ENCODE measurements at regions not wholly inside any gene's neighbourhood (a gene's known extent, or its start where the extent isn't known, plus 50 kb on each side); places are given as distances from the start of the nearest gene placed in this dataset.

DNA sequence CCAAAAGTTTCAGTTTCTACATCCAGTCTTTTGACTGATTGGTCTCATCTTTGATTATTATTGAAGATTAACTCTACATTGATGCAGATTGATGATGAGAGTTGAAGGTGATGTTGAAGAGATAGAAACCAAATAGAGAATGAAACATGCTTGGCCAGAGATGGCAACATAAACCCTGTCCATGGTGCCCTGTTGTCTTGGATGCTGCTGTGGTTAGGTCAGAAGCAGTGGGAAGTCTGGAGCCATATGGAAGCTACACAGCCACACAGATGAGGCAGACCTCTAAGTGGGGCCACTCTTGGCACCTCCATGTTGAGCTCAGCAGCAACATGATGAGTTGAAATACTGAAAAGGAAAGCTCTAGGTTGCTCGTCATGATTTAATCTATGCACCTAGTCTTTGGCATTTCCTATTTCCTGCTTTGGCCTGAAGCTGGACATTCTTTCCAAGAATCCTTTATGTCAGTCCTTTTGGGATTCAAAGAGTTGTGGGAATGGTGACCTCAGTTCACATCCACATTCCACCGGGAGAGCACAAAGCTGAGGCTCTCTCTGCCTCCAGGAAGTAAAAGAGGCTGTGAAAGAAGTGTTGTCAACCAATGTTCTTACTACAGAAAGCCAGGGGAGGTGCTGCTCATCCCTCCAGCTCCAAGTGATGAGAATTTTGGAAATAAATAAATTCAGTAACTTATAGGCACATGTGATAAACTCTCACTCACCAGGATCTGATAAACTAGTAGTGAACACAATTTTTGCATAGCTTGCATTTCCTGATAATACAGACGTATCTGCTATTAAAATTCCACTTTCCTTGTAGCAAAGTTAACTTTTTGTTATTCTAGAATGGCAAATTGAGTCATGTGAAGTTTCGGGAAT lies 127.7 kb upstream of the MAF start:
- DNase-seq, result no peak

DNA sequence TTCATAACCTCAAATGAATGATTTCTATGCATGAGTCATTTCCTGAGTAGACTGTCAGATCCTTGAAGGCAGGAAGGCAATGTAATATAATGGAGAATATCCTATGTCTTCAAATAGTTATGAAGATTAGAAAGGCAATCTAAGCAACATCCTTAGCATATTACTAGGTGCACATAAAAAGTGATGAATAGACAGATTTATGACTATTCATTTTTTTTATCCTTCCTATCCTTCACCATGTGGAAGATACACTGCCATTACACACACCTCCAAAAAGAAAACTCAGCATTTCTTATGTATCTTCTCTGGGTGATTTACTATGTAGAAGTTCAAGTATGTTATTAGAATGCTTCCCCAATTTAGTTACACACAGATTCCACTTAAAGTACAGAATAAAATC lies 126.4 kb upstream of the MAF start:
- no peak for DNase-seq

DNA sequence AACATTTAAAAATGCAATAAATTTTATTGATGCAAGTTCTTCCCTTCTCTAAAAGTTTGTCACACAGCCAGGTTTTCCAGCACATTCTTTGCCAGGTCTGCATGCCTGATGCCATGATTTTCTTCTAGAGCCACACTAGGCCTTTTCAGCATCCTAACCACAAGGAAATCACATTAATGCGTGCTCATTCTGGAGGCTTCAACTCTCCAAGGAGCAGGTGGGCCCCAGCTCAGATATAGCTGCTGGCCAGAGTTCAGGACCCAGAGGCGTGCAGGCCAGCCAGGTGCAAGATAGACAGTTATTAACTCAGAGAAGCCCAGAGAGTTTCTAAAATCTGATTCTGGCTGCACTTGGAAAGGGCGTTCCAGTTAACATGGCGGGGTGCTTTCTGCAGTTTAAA lies 124.5 kb upstream of the MAF start:
- no peak for DNase-seq

DNA sequence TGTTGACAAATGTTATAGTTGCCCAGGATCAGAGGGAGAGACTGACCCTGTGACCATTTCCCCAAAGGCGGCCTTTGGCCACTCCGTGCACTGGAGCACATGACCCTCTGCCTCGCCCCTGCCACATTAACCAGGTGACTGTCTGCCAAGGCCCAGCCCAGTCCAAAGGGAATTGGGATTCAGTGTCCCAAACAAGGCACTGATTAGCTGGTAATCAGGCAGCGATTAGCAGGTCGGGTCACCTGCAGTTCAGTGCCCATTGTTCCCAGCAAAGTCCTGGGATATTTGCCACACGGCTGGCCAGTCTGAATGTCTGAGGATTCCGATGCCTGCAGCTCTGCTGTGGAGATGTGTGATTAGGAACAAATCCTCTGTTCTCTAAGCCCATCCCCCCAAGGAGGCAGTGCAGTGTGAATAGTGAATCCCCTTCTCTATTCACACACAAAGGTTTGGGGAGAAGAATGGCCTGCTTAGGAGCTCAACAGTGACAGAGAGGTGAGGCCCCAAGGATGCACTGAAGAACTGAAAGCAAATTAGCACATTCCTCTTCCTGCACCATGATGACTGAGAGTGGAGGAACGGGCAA lies 123.1 kb upstream of the MAF start:
- no peak for DNase-seq

DNA sequence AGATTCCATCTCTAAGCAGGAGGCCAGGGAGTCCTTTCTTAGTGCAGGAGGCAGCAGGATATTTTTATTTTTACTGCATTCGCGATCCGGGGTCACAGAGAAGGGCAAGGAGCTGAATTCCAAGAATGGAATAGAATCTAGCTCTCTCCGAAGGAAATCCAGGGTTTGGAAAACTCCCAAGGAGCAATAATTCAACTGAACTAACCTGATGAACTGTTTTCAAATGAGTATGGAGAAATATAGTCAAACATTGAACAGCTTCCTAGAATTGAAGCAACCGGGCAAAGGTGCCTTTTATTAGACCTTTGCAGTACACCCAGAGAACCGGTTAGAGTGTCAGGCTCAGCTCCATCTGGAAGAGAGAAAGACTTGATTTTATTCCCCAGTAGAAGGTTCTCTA lies 120.7 kb upstream of the MAF start:
- DNase-seq, result no peak

DNA sequence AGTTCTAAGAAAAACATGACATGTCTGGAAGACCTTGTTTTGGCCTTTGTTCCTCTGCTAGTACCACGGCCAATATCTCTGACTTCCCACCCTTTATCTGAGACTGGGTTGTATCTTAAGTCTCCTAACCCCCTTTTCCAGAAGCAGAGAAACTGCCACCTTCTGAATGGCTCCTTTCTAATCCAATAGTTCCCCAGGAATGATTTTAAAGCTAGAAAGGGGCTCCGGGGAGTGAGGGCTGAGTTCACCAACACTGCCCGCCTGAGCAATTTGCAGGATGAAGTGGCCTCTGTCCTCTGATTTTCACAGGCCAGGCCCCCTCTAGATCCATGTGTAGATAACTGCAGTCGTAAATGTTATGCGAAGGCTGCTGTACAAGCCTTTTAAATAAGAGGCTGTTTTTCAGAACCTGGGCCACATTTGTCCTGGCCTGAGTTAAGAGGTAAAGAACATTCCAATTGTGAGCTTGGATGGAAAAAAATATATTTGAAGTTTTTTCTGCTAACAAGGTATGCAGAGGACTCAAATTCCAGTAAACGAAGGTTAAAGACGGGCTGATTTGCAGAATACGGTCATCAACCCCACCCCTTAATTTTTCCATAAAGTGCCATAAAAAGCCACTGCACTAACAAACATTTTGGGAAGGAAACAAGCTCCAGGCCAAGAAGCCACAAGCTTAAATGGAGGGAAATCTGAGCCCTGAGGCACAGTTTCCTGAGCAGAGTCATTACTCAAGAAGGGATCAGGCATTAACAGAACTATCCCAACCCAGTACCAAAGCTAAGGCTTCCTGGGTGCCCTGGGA lies 117.0 kb upstream of the MAF start:
- DNase-seq, result no peak

DNA sequence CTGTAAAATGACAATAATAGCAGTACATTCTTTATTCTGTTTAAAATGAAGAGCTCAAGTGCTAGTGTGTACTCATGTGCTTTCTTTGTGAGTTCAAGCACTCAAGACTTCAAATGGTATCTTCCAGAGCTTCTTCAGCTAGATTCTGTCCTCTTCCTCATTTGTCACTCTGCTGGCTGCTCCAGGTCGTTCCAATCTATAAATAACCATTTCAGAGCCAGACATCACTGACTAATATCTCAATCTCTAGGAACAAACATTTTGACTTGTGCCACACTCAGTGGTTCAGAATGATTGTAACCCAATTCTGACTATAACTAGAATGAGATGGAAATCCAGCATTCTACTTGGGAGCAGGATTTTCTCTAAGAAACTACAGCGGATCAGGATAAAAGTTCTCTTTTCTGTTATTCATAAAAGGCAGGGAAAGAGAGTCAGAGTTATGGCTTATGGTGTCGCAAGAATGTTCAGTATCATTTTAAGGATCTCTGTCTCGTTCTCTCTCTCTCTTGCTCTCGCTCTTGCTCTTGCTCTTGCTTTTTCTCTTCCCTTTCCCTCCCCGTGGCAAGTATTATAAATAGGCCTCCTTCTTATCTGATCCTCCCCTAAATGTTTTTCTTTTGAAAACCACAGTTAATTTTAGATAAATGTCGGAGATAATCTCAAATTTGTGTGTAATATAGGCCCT lies 116.3 kb upstream of the MAF start:
- no peak for DNase-seq

DNA sequence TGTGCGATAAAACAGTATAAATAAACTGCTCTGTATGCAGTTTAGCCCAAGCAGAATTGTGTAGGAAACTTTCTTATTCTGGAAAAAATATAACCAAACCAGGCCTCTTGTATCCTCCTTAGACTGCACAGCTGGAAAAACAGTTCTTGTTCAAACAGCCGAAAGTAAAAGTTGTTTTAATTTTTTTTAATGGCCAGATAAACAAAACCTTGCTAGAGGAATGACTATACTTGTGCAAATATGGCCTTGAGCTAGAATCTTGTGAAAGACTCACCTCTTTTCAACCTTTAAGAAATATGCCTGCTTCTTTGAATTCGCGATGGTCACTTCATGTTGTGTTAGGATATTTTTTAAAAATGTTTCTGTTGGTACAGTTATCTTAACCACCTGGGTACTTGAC lies 114.5 kb upstream of the MAF start:
- DNase-seq, result no peak

DNA sequence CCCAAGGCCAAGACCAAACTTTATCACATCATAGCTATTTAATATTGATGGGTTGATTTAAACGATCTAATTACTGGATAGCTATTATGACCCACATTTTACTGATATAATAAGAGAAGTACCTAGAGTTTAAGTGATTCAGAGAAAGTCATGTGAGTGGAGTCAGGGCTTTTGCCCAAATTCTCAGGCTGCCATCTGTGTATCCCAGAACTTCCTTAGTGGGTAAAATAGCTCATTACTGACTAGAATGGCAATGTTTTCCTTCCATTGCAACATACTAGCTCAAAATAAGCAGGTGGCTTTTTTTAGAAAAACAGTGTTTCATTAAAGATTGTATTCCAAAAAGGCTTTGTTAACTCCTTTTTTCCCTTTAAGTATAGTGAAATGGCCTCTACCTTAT lies 113.9 kb upstream of the MAF start:
- DNase-seq, result no peak

DNA sequence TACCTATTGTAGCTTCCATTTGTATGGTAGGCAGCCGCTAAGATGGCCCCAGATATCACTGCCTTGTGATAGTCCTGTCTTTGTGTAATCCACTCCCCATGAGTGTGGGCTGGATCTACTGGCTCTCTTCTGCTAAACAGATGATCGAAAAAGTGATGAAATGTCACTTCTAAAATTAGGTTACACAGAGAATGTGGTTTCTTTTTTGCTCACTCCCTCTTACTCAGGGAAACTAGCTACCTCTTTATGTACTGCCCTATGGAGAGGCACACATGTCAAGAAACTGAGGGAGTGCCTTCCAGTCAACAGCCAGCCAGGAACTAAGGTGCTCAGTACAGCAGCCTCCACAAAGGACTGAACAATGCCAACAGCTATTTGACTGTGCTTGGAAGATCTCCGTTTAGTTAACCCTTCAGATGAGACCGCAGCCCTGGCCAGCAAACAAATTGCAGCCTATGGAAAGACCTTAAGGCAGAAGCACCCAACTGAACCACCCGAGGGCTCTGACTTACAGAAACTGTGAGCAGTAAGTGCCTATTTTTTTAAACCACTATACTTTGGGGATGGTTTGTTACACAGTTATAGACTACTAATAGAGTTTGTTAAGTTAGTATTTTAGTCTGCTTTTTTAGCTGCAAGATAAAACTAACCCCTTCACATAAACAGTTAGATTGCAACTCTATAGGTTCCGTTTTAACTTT lies 113.2 kb upstream of the MAF start:
- DNase-seq, result no peak

DNA sequence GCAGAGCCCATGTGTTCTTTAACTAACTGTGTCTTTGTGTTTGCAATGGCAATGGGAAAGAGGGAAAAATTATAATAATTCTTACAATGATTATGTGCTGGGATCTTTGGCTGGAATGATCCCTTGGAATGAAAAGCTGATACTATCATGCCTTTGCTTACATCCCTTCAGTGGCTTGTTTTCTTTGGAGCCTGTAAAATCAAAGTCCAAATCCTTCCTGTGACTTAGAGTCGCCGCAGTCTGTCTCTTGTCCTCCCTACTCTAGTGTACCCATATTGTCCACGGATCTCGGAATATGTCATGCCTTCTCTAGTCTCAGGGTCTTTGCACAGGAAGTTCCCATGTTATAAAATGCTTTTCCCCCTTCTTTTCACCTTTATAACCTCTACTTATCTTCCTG lies 111.7 kb upstream of the MAF start:
- DNase-seq, result no peak

DNA sequence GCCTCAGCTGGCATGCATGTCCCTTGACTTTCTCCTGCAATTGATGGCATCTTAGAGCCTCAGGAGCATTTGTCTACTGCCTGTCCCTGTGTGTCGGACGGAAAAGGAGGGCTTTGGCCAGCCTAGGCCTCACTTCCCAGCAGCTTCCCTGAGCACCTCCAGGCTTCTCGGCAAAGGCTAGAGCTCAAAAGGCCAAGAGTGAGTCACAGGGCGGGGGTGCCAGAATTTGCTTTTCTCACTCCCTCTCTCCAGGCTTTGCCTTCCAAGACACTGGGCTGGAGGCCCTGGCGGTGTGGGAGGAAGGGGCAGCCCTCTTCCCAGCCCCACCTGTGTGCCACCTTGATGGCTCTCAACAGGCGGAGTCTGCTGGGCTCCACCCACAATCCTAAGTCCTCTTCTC lies 107.3 kb upstream of the MAF start:
- no peak for DNase-seq

DNA sequence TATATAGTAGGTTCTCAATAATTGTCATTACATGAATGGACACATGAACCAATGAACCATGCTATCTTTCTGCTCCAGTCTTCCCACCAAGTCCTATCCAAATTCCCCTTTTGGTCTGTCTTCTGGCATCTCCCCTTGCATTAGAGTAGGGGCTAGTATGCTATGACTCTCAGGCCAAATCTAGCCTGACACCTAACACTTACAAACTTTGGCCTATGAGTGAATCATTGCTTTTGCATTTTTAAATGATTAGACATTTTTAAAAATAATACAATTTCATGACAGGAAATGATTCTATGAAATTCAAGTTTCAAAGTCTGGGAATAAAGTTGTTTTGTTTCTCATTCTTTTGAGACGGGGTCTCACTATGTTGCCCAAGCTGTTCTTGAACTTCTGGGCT lies 102.5 kb upstream of the MAF start:
- no peak for DNase-seq

DNA sequence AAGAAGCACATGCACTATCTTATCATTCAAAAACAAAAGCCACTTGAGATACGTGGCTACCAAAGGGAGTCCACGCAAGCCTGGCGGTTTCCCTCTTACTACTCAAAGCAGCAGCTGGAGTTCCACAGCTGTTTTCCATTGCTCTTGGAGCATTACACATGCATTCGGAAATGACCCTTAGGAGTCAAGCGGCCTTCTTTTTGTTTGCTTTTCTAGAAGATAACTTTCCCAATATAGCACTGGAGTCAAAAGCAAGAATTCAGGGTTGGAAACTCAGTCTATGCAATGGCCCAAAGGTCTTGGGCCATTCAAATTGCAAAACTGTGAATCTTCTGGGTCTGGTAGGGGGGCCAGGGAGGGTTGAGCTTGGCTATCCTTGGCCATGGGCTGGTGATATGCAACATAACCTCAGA lies 97.8 kb upstream of the MAF start:
- no peak for DNase-seq

DNA sequence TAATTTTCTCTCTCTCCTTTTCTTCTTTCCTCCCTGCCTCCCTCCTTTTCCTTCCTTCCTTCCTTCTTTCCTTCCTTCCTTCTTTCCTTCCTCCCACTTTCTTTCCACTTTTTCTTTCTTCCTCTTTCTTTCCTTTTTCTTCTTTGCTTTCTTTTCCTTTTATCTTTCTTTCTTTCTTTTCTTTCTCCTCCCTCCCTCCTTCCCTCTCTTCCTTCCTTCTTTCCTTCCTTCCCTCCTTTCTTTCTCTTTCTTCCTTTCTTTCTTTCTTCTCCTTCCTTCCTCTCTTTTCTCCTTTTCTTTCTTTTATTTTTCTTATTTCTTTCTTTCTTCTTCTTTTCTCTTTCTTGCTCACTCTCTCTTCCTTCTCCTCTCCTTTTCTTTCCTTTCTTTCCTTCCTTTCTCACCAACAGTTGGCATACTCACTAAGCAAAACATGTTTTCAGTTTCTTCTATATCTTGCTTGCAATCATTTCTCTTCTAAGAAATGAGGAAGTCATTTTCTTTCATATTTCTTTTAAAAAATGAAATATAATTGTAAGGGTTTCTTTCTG lies 97.1 kb upstream of the MAF start:
- DNase-seq, result no peak

DNA sequence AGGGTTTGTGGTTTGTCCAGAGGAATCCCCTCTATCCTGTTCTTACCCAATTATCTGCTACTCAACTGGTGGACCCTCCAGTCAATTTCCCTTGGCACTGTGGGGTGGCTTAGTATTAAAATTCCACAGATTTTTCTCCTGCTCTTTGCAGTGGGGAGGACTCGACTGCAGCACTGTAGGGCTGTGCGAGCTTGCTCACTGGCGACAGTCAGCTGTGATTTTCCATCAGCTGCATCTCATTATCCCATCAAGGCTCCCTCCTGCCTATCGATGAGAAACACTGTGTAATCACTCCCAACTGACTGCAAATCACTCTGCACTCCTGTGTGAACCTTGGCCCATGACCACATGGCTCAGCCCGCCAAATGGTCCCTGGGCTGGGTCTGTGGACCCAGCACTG lies 90.5 kb upstream of the MAF start:
- no peak for DNase-seq

DNA sequence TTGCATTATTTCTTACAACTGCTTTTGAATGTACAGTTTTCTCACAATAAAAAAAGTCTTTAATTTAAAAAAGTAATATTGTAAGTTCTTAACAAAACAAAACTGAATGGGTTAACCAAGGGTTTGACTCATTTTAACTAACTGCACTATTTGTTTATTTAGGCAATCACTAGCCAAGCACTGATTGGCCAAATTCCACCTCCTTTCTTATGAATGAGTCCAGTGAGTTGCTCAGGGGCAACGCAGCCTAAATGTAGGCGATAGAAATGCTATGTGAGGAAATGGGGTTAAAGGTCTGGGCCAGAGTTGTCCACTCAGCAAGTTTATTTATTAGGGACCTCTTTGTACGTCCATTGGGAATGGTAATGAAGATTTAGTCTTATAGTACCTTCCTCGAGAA lies 89.6 kb upstream of the MAF start:
- DNase-seq, result no peak

DNA sequence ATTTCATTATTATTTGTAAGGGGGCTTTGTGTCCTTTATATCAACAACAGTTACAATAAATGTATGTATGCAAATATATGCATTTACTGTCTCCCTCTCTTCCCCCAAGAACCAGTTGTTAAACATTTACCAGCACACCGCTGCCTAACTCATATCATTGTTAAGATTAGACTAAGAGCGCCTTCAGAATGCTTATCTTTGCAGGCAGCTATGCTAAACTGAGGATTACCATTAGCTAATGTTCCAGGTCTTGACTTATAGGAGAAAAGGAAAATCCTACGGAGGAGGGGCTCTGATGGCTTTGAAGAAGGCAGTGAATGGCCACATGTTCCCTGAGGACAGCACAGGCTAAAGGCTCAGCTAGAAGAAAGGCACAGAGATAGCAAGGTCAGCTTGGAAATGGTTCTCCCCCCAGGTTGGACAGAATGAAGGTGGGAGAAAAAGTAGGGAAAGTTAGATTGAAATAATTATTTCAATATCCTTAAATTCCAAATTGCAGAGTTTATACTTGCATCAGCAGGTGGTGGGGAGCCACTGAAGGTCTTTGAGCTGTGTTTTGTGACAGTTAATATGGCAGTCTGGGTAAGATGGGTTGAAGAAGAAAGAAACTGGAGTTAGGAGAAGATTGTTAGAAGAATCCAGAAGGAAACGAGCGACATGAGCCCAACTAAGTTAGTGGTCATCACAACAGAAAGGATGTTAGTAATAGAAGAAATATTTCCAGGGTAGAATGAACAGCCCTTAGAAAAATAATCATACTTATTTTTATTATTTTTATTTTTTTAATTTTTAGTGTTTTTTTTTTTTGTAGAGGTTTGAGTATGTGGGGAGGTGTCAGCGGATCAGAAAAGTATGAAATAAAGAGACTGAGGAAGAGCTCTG lies 87.0 kb upstream of the MAF start:
- DNase-seq, result no peak

DNA sequence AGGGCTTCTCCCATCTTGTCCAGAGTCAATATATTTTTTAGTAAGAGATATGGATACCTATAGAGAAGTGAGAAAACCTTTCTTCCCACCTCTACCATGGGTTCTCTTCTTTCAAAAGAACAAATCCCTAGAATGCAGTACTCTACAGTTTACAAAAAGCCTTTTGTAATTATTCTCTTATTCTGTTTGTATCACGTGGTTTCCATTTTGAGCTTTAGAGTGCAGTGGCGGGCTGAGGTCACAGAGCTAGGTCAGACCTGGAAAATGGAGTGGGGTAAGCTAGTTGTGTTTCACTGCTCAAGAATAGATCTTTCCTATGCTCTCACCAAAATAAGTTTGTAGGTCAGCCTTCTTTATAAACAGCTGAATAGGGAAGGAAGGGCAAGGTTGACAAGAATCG lies 85.3 kb upstream of the MAF start:
- DNase-seq, result no peak

DNA sequence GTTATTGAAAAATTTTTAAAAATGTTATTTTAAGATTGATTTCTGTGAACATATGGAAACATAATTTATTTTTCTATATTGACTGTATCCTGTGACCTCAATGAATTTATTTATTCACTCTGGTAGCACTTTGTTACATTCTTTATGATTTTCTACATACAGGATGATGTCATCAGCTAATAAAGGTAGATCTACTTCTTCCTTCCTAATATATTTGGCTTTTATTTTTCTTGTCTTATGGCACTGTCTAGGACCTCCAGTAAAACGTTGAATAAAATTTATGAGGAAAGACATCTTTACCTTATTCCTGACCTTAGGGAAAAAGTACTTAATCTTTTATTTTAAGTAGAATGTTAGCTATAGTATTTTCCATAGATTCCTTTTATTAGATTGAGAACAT lies 78.8 kb upstream of the MAF start:
- no peak for DNase-seq

DNA sequence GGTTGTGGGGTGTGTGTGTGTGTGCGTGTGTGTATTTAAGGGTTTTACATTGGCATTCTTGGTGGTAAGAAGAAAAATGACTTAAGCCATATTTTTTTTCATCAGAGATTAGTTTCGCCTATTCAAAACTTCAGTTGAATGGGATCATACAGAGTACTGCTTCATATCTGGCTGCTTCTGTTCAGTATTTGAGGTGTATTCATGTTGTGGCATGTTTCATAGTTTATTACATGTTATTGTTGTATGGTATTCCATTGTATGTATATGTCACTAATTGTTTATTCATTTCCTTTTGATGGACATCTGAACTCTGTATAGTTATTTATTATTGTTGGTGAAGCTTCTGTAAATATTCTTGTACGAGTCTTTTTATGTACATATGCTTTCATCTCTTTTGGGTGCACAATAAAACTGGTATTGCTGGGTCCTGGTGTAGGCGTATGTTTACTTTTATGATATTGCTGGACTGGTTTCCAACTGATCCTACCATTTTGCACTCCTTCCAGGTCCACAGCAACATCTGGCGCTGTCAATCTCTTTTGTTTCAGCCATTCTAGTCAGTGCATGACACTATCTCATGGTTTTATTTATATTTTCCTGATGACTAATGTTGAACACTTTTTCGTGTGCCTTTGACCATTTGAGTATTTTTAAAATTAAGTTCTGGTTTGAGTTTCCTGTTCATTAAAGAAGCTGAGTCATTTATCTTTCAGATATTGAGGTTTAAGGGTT lies 77.4 kb upstream of the MAF start:
- DNase-seq, result no peak

Data from inflammatory macrophage treated with lipopolysaccharide for 1 hour (primary cell).